GM23338 (cell line): ENCODE measurements at regions not wholly inside any gene's neighbourhood (a gene's known extent, or its start where the extent isn't known, plus 50 kb on each side); places are given as distances from the start of the nearest gene placed in this dataset.

Experiments used
- ATAC-seq: fragments of 200-7000 bp; cut with Tn5 transposase; 3 replicates; pipeline ENCODE4 v1.9.1; 2020
- DNase-seq: peaks from one replicate; pipeline ENCODE4 v3.0.0-alpha.2; 2015; ENCODE audit warnings: low spot score
- H2AFZ ChIP-seq: fragments of 200-600 bp; sonication (generic); 2 replicates; pipeline ENCODE4 v1.8.0; 2016; ENCODE audit warnings: antibody characterized with exemption, mild to moderate bottlenecking, moderate library complexity
- H3F3A ChIP-seq: fragments of 200-600 bp; sonication (generic); replicated peaks from 2 replicates; pipeline ENCODE4 v1.8.0; 2017; ENCODE audit warnings: antibody characterized with exemption, mixed run types, low read depth
- H3K27ac ChIP-seq: fragments of 200-600 bp; sonication (generic); 2 replicates; pipeline ENCODE4 v1.6.1; 2016; ENCODE audit warnings: low read depth
- H3K27me3 ChIP-seq: fragments of 200-600 bp; sonication (generic); 2 replicates; pipeline ENCODE4 v1.8.0; 2016; ENCODE audit warnings: mild to moderate bottlenecking, mixed run types, moderate library complexity; ENCODE audit not compliant: insufficient read depth
- H3K36me3 ChIP-seq: fragments of 200-600 bp; sonication (generic); 2 replicates; pipeline ENCODE4 v1.8.0; 2016; ENCODE audit warnings: mild to moderate bottlenecking; ENCODE audit not compliant: insufficient read depth
- H3K4me1 ChIP-seq: fragments of 200-600 bp; sonication (generic); 2 replicates; pipeline ENCODE4 v1.8.0; 2016; ENCODE audit warnings: mild to moderate bottlenecking, moderate library complexity; ENCODE audit not compliant: insufficient read depth
- H3K4me2 ChIP-seq: fragments of 200-600 bp; sonication (generic); 2 replicates; pipeline ENCODE4 v1.7.1; 2017; ENCODE audit warnings: mixed run types
- H3K4me3 ChIP-seq: fragments of 200-600 bp; sonication (generic); 2 replicates; pipeline ENCODE4 v1.6.1; 2016; ENCODE audit warnings: mixed run types
- H3K79me2 ChIP-seq: fragments of 200-600 bp; sonication (generic); replicated peaks from 2 replicates; pipeline ENCODE4 v1.8.0; 2017; ENCODE audit warnings: mild to moderate bottlenecking; ENCODE audit not compliant: insufficient read depth
- H3K9me2 ChIP-seq: fragments of 200-600 bp; sonication (generic); 2 replicates; pipeline ENCODE4 v1.8.0; 2017; ENCODE audit not compliant: insufficient read depth
- H4K20me1 ChIP-seq: fragments of 200-600 bp; sonication (generic); replicated peaks from 2 replicates; pipeline ENCODE4 v1.8.0; 2017; ENCODE audit warnings: mild to moderate bottlenecking; ENCODE audit not compliant: insufficient read depth
- H3K27ac Mint-ChIP-seq: 2 replicates; pipeline ENCODE4 v1.8.0; 2020; ENCODE audit warnings: inconsistent platforms, mild to moderate bottlenecking, moderate library complexity, mixed read lengths
- H3K27me3 Mint-ChIP-seq: 3 replicates; pipeline ENCODE4 v1.8.0; 2022; ENCODE audit warnings: low read depth, mild to moderate bottlenecking, moderate library complexity, mixed read lengths, inconsistent platforms; ENCODE audit not compliant: insufficient read depth, poor library complexity
- H3K36me3 Mint-ChIP-seq: 3 replicates; pipeline ENCODE4 v1.8.0; 2021; ENCODE audit warnings: low read depth, mild to moderate bottlenecking, inconsistent platforms, moderate library complexity, mixed read lengths
- H3K4me1 Mint-ChIP-seq: 3 replicates; pipeline ENCODE4 v1.8.0; 2020; ENCODE audit warnings: mild to moderate bottlenecking, inconsistent platforms, mixed read lengths
- H3K4me3 Mint-ChIP-seq: 3 replicates; pipeline ENCODE4 v1.8.0; 2021; ENCODE audit warnings: moderate library complexity, mild to moderate bottlenecking, inconsistent platforms, mixed read lengths
- H3K9me3 Mint-ChIP-seq: 3 replicates; pipeline ENCODE4 v1.8.0; 2020; ENCODE audit warnings: moderate library complexity, mild to moderate bottlenecking, inconsistent platforms, mixed read lengths
- CREB1 ChIP-seq: fragments of 250-450 bp; sonication (Bioruptor Pico); IDR thresholded peaks from 2 replicates; pipeline ENCODE4 v1.5.0; 2020; ENCODE audit warnings: low read depth, mild to moderate bottlenecking, moderate library complexity
- EZH2phosphoT487 ChIP-seq: fragments of 200-600 bp; sonication (generic); IDR thresholded peaks from one replicate; pipeline ENCODE4 v1.8.1; 2018; ENCODE audit warnings: antibody characterized with exemption; ENCODE audit not compliant: unreplicated experiment
- JUNB ChIP-seq: IDR thresholded peaks from one replicate; pipeline ENCODE4 v1.6.1; 2016; ENCODE audit warnings: antibody characterized with exemption; ENCODE audit not compliant: unreplicated experiment
- NANOG ChIP-seq: IDR thresholded peaks from 2 replicates; pipeline ENCODE4 v1.6.1; 2016; ENCODE audit warnings: antibody characterized with exemption, borderline replicate concordance
- REST ChIP-seq: IDR thresholded peaks from one replicate; pipeline ENCODE4 v1.6.1; 2018; ENCODE audit warnings: antibody characterized with exemption; ENCODE audit not compliant: unreplicated experiment
- ZNF114 ChIP-seq: fragments of 250-450 bp; sonication (Bioruptor Pico); IDR thresholded peaks from 2 replicates; pipeline ENCODE4 v1.5.0; 2020; ENCODE audit warnings: mild to moderate bottlenecking, moderate library complexity
- ZNF331 ChIP-seq: fragments of 250-450 bp; sonication (Bioruptor Pico); IDR thresholded peaks from 2 replicates; pipeline ENCODE4 v1.5.0; 2020; ENCODE audit warnings: low read depth, mild to moderate bottlenecking, moderate library complexity
- ZNF462 ChIP-seq: fragments of 250-450 bp; sonication (Bioruptor Pico); IDR thresholded peaks from 2 replicates; pipeline ENCODE4 v1.5.0; 2020; ENCODE audit warnings: mild to moderate bottlenecking, moderate library complexity

DNA sequence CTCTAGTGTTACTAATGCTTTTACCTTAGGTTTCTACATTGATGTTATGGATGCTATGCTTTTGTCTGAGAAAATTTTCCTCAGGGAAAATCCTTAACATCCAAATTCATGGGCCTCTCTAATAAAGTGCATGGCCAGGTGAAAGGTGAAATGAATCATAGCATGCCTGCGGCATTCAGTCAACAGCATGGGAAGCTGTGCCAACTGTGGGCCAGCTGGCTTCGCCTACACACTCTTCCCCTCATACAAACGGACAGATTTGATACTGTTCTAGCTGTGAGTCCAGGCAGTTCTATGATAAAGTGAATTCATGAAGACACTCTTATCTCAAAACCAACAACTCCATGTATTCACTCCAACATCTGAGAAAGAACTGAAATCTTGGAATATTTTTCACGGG lies 374.1 kb downstream of the PLK2 start:
- Histone ChIP-seq H3K4me2 (no peak overlapping the region), H3K79me2 (no peaks in the 10 kb centered on the region), H2AFZ (no peak overlapping the region), H3K4me1 (no peaks in the 10 kb centered on the region), H4K20me1 (no peaks in the 10 kb centered on the region), H3K27ac (no peak overlapping the region), H3K9me2 (no peaks in the 10 kb centered on the region), H3F3A (no peaks in the 10 kb centered on the region), H3K27me3 (no peaks in the 10 kb centered on the region), H3K4me3 (no peak overlapping the region), H3K36me3 (no peaks in the 10 kb centered on the region)
- Mint-ChIP-seq H3K4me3 (no peak overlapping the region), H3K27ac (no peak overlapping the region), H3K36me3 (no peaks in the 10 kb centered on the region), H3K4me1 (peaks cover 4% of the 10 kb centered on the region; the same call in 1 of the 3 replicates), H3K9me3 (no peaks in the 10 kb centered on the region), H3K27me3 (no peaks in the 10 kb centered on the region)
- TF ChIP-seq ZNF331, result no peak
- TF ChIP-seq EZH2phosphoT487, result no peak
- TF ChIP-seq NANOG, result no peak
- TF ChIP-seq REST, result no peak
- no peak for TF ChIP-seq JUNB
- ATAC-seq (no peak), DNase-seq (no peak)

- Histone ChIP-seq H3K79me2 (no peaks in the 10 kb centered on the region), H3K9me2 (no peaks in the 10 kb centered on the region), H3K27ac (no peak overlapping the region), H3K4me1 (no peaks in the 10 kb centered on the region; the same call in 1 of the 2 replicates), H3K27me3 (no peaks in the 10 kb centered on the region), H2AFZ (peak overlapping the region; percentile 69), H3K4me3 (no peak overlapping the region), H3F3A (no peaks in the 10 kb centered on the region), H3K36me3 (no peaks in the 10 kb centered on the region), H3K4me2 (no peak overlapping the region), H4K20me1 (no peaks in the 10 kb centered on the region)
- Mint-ChIP-seq H3K9me3 (no peaks in the 10 kb centered on the region), H3K4me3 (no peak overlapping the region), H3K36me3 (no peaks in the 10 kb centered on the region), H3K27me3 (no peaks in the 10 kb centered on the region), H3K4me1 (peaks cover 13% of the 10 kb centered on the region), H3K27ac (no peak overlapping the region)
- ATAC-seq, result no peak
- no peak for TF ChIP-seq EZH2phosphoT487
- TF ChIP-seq CREB1 (CRISPR knock-in tag), result no peak
- no peak for DNase-seq
Observed at GRCh38 chr5:58081435-58081834, 378.5 kb downstream of the PLK2 start.

DNA sequence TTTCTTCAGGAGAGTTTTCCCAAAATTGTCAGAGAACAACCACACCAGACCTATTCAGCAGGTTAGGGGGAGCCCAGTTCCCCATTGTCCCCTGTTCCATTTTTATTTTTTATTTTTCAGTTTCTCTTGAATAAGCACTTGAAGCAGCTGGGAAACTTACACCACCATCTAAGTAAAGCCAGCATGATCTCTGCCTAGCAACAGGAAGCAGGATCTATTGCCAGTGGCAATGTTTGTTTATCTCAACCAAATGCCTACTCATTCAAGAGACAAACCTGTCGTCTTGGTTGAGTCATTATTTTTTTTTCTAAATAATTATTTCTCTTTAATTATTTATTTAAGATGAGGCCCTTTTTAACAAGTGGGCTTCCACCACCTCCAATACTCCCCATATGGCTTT lies 379.3 kb downstream of the PLK2 start:
- H3K4me3 Mint-ChIP-seq, result no peak overlapping the region
- Histone ChIP-seq H4K20me1 (no peaks in the 10 kb centered on the region), H3K9me2 (no peaks in the 10 kb centered on the region), H3F3A (no peaks in the 10 kb centered on the region), H3K79me2 (no peaks in the 10 kb centered on the region), H3K4me1 (no peaks in the 10 kb centered on the region; the same call in 1 of the 2 replicates), H3K27ac (no peak overlapping the region), H2AFZ (no peak overlapping the region), H3K4me2 (no peak overlapping the region), H3K36me3 (no peaks in the 10 kb centered on the region), H3K4me3 (no peak overlapping the region), H3K27me3 (no peaks in the 10 kb centered on the region)
- H3K27ac Mint-ChIP-seq, result no peak overlapping the region
- no peaks in the 10 kb centered on the region for H3K27me3 Mint-ChIP-seq
- H3K9me3 Mint-ChIP-seq, result no peaks in the 10 kb centered on the region
- ATAC-seq (no peak), DNase-seq (peak; percentile 15)
- peaks cover 13% of the 10 kb centered on the region for H3K4me1 Mint-ChIP-seq
- H3K36me3 Mint-ChIP-seq, result no peaks in the 10 kb centered on the region
- TF ChIP-seq ZNF462 (no peak), ZNF114 (CRISPR knock-in tag) (no peak)
